ENCODE measurements at regions not wholly inside any gene's neighbourhood (a gene's known extent, or its start where the extent isn't known, plus 50 kb on each side); places are given as distances from the start of the nearest gene placed in this dataset.

DNA sequence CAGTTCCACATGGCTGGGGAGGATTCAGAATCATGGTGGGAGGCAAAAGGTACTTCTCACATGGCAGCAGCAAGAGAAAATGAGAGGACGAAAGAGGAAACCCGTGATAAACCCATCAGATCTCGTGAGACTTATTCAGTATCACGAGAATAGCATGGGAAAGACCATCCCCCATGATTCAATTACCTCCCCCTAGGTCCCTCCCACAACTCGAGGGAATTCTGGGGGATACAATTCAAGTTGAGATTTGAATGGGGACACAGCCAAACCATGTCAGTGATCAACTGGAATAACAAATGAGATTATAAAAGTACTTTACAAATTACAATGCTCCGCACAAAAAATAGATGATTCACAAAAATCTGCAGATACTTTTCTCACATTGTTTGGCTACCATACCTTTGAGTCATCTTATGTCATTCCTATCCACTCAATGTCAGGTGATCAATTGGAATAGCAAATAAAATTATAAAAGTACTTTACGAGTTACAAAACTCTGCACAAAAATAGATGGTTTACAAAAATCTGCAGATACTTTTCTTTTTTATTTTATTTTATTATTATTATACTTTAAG, 338.9 kb downstream of the C12orf50 start:
- Histone ChIP-seq H4K20me1 (ENCODE audit: control insufficient read depth, insufficient read depth, insufficient read length) (no peaks in the 10 kb centered on the region), H2BK15ac (ENCODE audit: low read depth, low read length) (no peak overlapping the region), H3K23ac (ENCODE audit: insufficient read length, low read depth, low read length) (no peak overlapping the region), H3K9ac (ENCODE audit: extremely low read depth, insufficient read length, low read length) (no peak overlapping the region), H3K4me1 (ENCODE audit: insufficient read depth, low read length) (no peaks in the 10 kb centered on the region), H2BK5ac (ENCODE audit: insufficient read length, low read length) (no peak overlapping the region), H3T11ph (ENCODE audit: low read length) (no peak overlapping the region), H2BK120ac (ENCODE audit: low read depth, low read length, poor library complexity, severe bottlenecking) (no peak overlapping the region), H3K56ac (ENCODE audit: insufficient read length, low read depth, low read length) (no peak overlapping the region), H4K91ac (ENCODE audit: insufficient read length, low read depth, low read length) (no peak overlapping the region), H3K4ac (ENCODE audit: low read depth, low read length) (no peak overlapping the region), H3K4me2 (ENCODE audit: insufficient read depth, insufficient read length, low read length) (no peak overlapping the region), H3K27ac (ENCODE audit: insufficient read length, low read depth, low read length) (no peak overlapping the region), H4K8ac (replicated peaks; ENCODE audit: insufficient read length, low read depth, low read length) (no peak overlapping the region), H2AFZ (ENCODE audit: low read length) (no peak overlapping the region), H4K5ac (ENCODE audit: insufficient read length, low read depth, low read length) (no peak overlapping the region), H3K79me1 (ENCODE audit: insufficient read depth, low read depth, low read length, poor library complexity, severe bottlenecking) (no peaks in the 10 kb centered on the region), H2AK5ac (ENCODE audit: insufficient read length, low read length) (no peak overlapping the region), H3K14ac (ENCODE audit: insufficient read depth, low read length) (no peak overlapping the region), H3K23me2 (ENCODE audit: insufficient read length, low read depth, low read length, poor library complexity, severe bottlenecking) (no peaks in the 10 kb centered on the region), H3K18ac (ENCODE audit: insufficient read length, low read depth, low read length) (no peak overlapping the region), H3K79me2 (ENCODE audit: insufficient read depth, low read length) (no peaks in the 10 kb centered on the region), H3K27me3 (ENCODE audit: insufficient read depth, low read length) (no peaks in the 10 kb centered on the region), H2BK20ac (ENCODE audit: low read depth, low read length, poor library complexity, severe bottlenecking) (no peak overlapping the region), H2BK12ac (ENCODE audit: insufficient read length, low read depth, low read length) (no peak overlapping the region), H3K9me3 (ENCODE audit: control insufficient read depth, low read depth, low read length) (no peaks in the 10 kb centered on the region)
- H3K27me3 Mint-ChIP-seq (ENCODE audit: low read depth) = no peaks in the 10 kb centered on the region
- no peak overlapping the region for H3K27ac Mint-ChIP-seq
- no peaks in the 10 kb centered on the region for H3K9me3 Mint-ChIP-seq
- H3K4me1 Mint-ChIP-seq = peaks cover 2 to 5% of the 10 kb centered on the region in 2 experiments
- no peak overlapping the region for H3K4me3 Mint-ChIP-seq
- DNase-seq = no peak
- TF ChIP-seq CTCF (conservative IDR thresholded peaks at IDR 0.05) = no peak
- WGBS (ENCODE audit: extremely low coverage, insufficient read length, low lambda C conversion rate) = no CpG with 5 or more reads among the region's 7 CpGs
- H3K36me3 Mint-ChIP-seq (ENCODE audit: insufficient read depth in 1 of 3, low read depth in 3 of 3) = no peaks in the 10 kb centered on the region
